HS-5 (cell line): ENCODE measurements at regions not wholly inside any gene's neighbourhood (a gene's known extent, or its start where the extent isn't known, plus 50 kb on each side); places are given as distances from the start of the nearest gene placed in this dataset.

Experiments
- DNase-seq: peaks from one replicate; pipeline ENCODE4 v3.0.0-alpha.2; 2012; ENCODE audit warnings: low read depth

DNA sequence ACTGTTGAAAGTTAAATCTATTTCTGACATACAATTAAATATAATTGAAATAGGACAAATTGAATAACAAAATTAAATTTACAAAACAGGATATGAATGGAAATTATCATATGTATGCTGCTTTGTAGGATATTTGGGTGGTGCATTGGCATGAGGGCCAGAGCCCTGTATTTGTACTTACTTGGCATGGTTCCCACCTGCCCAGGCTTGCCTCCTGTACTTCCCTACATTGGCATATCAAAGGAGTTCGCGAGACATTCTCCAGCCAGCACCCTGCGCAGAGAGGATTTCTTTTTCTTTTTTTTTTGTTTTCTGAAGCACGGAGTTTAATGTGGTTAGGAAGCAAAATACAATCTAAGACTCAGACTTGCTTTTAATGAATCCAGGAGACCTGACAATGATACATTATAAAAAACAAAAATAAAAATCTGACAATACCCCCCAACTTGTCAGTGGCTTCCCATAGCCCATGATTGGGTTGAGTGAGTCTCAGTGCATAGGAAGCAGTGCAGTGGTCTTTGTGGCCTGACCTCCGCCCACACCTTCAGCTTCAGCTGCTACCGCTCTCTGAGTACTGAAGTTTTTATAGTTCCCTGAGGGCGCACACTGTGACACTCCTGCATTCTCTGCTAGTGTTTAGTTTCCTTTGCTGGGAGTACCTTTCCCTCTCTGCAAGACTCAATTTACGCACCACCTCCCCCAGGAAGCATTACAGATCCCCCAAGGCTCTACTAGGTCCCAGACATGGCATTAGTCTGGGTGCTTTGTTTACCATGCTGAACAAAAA, 440.8 kb downstream of the UTRN start:
- no peak for DNase-seq

DNA sequence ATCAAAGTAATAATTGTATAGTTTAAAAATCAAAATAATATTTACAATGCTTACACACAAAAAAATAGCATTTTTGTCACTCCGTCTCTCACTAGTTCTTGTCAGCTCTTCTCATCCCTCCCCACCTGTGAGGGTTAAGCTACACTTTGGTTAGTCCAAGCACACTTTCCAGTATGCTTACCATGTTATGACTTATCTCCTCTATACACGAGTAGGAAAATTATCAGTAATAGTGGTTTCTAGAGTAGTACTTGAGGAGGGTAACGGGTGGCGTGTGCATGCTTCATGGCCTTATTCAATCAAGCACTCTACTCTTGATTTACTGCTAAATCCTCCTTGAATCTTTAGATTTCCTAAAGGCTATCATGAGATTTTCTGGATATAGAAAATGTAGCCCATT, 443.7 kb downstream of the UTRN start:
- DNase-seq, result no peak

DNA sequence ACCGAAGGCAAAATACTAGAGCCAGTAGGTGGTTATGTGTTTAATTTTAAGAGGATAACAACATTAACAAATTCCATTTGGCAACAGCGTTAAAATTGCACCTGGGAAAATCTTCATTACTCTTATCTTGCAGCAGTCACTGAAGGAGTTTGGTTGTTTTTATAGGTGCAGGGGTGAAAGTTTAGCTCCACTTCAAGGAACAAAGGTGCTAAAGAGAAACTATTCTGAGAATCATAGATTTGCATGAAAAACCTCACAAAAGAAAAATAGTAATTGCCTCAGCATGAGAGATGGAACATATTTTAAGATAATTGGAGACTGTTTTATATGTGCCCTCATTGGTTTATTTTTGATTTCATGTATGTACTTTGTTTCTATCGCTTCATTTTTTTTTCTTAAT, 444.4 kb downstream of the UTRN start:
- no peak for DNase-seq

GRCh38 chr6:144730088-144730645, 445.0 kb downstream of the UTRN start:
- no peak for DNase-seq

DNA sequence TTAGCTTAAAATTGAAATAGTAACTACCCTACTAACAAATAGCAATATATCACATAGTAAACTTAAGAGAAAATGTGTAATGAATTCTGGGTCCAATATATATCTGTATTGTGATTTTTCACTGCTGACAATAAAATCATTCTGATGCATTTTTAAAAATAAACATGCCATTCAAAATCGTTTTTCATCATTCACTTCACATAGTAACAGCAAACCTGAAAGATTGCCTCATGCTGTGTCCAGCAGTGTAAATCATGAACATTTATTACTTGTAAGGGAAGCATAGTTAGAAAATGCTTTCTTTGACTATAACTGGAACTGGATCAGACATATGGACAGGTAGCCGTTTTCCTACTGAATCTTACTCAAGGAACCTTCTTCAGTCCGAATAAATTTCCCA, 446.1 kb downstream of the UTRN start:
- DNase-seq, result no peak

- no peak for DNase-seq
Observed at GRCh38 chr6:144736763-144737162, 451.6 kb downstream of the UTRN start.

GRCh38 chr6:144737998-144738397, 452.9 kb downstream of the UTRN start:
- DNase-seq, result no peak

DNA sequence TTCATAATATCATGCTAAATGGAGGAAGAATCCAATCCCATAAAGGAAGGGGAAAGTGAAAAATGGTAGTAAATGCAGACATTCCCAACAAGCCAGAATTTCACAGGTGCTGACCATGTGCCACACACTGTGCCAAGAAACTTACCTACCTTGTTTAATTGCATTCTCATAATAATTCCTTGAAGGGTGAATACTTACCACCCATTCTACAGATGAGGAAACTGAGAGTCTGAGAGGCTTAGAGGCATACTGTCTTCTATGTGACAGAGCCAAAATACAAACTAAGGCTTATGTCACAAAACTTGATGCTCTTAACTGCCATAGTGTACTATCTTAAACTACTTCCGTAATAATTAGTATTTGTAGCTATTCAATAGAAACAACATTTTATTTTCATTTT, 454.7 kb downstream of the UTRN start:
- DNase-seq, result no peak

DNA sequence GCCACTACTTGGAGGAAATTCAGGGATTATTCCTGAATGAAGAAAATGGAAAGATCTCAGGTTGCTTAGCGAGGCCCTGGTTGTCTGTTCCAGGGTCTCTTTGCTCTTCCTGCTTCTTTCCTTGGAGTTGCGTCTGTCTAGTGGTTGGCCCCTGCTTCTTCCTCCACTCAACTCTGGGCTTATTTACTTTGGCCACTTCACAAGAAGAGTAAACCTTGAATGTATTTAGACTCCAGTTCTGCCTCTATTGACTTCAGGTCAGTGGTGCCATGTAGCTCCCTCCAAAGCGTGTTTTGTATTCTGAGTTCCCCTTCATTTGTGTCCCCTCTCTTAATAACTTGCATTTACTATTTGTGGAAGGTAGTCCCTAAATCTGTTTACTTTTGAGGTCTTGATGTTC, 456.5 kb downstream of the UTRN start:
- no peak for DNase-seq

DNA sequence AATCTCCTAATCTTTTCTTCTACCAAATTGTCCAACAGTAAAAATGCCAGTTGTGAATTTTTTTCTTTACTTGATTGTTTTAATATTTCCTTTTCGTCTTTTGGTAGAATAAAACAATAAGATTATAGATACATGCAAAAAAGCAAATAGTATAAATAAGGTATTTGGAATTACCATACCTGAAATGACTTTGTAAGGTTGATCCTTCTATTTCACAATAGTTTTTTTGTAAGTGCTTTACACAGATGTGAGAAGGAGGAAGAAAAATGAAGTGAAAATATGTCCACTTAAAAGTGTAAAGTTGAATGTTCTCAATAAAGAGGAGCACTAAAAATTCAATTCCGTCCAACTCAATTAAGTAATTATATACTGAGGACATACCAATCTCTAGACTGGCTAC, 457.6 kb downstream of the UTRN start:
- DNase-seq, result no peak

DNA sequence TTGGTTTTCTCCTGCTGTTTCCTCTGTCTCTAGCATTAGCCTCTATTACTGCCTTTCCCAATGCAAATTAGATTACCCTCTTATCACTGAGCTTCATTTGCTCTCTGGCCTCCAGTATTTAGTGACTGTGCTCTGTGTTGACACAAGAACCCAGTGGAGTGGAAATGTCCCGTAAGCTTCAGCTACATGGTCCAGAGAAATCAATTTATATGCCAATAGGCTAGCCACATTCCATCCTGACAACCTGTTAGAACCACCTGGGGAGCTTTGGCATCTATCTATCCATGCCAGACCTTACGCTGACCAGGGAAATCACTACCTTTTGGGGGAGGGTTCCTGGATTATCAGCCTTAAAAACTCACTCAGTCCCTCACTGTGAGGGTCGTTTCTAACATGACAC, 459.6 kb downstream of the UTRN start:
- no peak for DNase-seq

GRCh38 chr6:144745439-144745838, 460.3 kb downstream of the UTRN start:
- DNase-seq, result no peak

DNA sequence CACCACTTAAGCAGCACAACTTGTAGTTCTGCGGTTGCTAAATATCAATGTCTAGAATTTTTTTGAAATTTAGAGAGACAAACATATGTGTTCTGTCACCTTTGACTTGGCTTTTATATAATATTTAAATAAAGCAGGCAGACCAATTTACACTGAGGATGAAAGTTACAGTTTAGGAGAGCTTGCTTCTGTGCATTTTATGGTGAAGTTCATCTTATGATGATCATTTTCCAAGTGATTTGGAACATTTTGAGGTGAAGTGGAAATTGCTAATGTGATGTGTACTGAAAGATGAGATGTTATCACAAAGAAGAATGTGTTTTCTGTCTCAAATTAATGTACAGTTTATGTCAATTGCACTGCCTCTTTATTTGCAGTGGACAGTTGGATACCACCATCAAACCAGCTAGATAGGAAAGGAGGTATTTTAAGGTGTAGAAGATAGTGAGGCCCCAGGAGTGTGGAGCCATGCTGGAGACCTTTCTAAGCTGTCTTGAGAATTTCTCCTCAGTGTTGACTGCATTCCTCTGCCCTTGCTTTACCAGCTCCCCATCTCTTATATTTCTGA, 461.9 kb downstream of the UTRN start:
- no peak for DNase-seq

DNA sequence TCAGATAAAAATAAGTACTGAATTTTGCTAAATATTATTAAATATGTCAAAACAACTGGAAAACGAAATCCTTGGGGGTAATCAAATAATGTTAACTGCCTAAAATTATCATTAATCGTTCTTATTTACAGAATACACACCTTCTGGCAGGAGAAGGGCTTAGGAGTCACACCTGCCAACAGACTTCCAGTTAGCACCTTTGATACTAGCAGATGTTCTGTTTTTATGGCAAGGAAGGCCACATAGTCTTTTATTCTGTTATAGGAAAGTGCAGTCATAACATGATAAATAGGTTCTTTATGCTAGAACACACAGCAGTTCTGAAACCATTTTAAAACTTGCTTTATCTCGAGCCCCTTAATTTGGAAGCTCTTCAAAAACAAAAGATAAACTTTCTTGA, 464.1 kb downstream of the UTRN start:
- DNase-seq, result no peak

DNA sequence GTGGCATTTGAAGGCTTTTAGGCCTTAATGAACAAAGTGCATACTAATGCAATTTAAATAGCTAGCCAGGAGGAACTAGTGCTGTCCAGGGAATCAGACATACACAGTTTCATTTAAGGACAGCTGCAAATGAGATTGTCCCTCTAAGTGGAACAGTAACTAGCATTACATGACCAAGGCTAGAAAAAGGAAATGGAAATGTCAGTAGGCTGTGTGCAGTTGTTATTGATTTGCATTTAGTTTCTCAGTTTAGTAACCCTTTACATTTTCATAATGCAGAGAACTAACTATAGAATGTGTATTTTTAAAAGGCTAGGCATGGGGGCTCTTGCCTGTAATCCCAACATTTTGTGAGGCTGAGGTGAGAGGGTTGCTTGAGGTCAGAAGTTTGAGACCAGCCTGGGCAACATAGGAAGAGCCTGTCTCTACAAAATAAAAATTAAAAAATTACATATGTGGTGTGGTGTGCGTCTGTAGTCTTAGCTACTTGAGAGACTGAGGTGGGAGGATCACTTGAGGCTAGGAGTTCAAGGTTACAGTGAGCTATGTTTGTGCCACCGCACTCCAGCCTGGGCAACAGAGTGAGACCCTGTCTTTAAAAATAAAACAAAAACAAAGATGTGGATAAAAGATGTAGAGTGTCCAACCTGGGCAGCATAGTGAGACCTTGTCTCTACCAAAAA, 468.0 kb downstream of the UTRN start:
- no peak for DNase-seq

DNA sequence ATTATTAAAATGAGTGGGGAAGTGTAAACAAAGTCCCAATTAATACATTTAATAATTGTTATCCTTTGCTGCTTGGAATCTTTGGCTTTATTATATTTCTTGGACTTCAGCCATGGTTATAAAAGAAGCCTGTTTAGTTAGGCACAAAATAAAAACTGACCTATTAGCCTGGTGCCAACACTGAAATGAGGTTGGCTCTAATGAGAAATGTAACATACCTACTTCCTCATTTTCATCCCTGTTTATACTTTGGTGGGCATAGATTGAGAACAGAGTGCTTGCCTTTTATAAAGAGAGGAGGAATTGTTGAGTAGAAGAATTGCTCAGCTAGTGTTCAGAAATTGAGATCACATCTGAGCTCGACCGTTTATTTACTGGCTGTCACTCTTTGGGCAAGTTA, 471.3 kb downstream of the UTRN start:
- DNase-seq, result no peak

GRCh38 chr6:144757299-144757698, 472.2 kb downstream of the UTRN start:
- no peak for DNase-seq

GRCh38 chr6:144757730-144758129, 472.6 kb downstream of the UTRN start:
- DNase-seq, result no peak

GRCh38 chr6:144758602-144759001, 473.5 kb downstream of the UTRN start:
- DNase-seq, result no peak

- DNase-seq, result no peak
Observed at GRCh38 chr6:144762469-144762868, 477.3 kb downstream of the UTRN start.

DNA sequence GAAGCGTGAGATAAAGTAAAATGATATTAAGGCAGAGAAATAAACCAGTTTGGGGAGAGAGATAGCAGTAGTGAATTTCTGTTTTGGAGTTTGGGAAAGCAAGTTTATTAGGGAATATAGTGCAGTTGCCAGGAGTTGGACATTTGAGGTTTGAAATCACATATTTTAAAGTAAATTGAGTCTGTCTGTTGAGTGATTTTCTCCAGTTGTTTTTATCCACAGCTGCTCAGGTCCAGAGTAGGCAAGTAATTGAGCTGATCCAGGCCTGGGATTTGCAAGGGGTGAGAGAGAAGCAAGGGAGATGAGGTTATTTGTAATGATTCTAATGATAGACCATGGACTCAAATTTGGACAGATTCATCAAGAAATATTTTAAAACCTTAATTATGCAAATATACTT, 481.9 kb downstream of the UTRN start:
- no peak for DNase-seq

- no peak for DNase-seq
Observed at GRCh38 chr6:144768551-144769075, 483.5 kb downstream of the UTRN start.

GRCh38 chr6:144769142-144769541, 484.0 kb downstream of the UTRN start:
- DNase-seq, result no peak
